Spleen (tissue), 11 donors: ENCODE measurements at regions not wholly inside any gene's neighbourhood (a gene's known extent, or its start where the extent isn't known, plus 50 kb on each side); places are given as distances from the start of the nearest gene placed in this dataset.

ENCODE experiments used
- DNase-seq: peaks from one replicate; pipeline ENCODE4 v3.0.0-alpha.2; 2020
- H3K27ac ChIP-seq, 8 donors: fragments of 200-600 bp; sonication (generic) in 7 of 8; 1 replicate in 4 of 8; 2 replicates in 4 of 8; pipeline versions ENCODE4 v1.5.0 to v1.8.0; 2016 to 2021; ENCODE audit warnings: inconsistent platforms in 4 of 8, mild to moderate bottlenecking in 4 of 8, moderate library complexity in 1 of 8
- H3K27me3 ChIP-seq, 7 donors: fragments of 200-600 bp; sonication (generic) in 6 of 7; replicated peaks in 1 of 7; 1 replicate in 4 of 7; 2 replicates in 3 of 7; pipeline versions ENCODE4 v1.5.0 to v1.8.0; 2016 to 2021; ENCODE audit warnings: inconsistent platforms in 3 of 7, mild to moderate bottlenecking in 1 of 7
- H3K36me3 ChIP-seq, 6 donors: fragments of 200-600 bp; sonication (generic) in 5 of 6; 1 replicate in 4 of 6; 2 replicates in 2 of 6; pipeline versions ENCODE4 v1.5.0 to v1.8.0; 2016 to 2021; ENCODE audit warnings: inconsistent platforms in 2 of 6
- H3K4me1 ChIP-seq, 6 donors: fragments of 200-600 bp; sonication (generic) in 5 of 6; 1 replicate in 3 of 6; 2 replicates in 3 of 6; pipeline versions ENCODE4 v1.5.0 to v1.8.0; 2016 to 2021; ENCODE audit warnings: inconsistent platforms in 3 of 6
- H3K4me3 ChIP-seq, 8 donors: fragments of 200-600 bp; sonication (generic) in 7 of 8; 1 replicate in 4 of 8; 2 replicates in 4 of 8; pipeline versions ENCODE4 v1.5.0 to v1.8.0; 2016 to 2021; ENCODE audit warnings: inconsistent platforms in 4 of 8, mild to moderate bottlenecking in 4 of 8, moderate library complexity in 2 of 8
- H3K9me3 ChIP-seq, 8 donors: fragments of 200-600 bp; sonication (generic) in 7 of 8; 1 replicate in 4 of 8; 2 replicates in 4 of 8; pipeline versions ENCODE4 v1.5.0 to v1.8.0; 2016 to 2021; ENCODE audit warnings: inconsistent platforms in 4 of 8
- POLR2A ChIP-seq, 3 donors: fragments of 450-650 bp; IDR thresholded peaks; one replicate each; pipeline ENCODE4 v1.5.1; 2017; ENCODE audit warnings: antibody characterized with exemption in 3 of 3, mild to moderate bottlenecking in 1 of 3
- POLR2AphosphoS5 ChIP-seq, 3 donors: sonication (generic); formaldehyde crosslinking; IDR thresholded peaks; one replicate each; pipeline ENCODE4 v1.5.1; 2017; ENCODE audit warnings: antibody characterized with exemption in 3 of 3
- WGBS, 5 donors: extraction: QIAGEN DNeasy Blood & Tissue Kit in 3 of 5; methylation state at CpG; one replicate each; pipeline versions ENCODE4 v1.1.5 to v1.1.7; 2013 to 2018; 5-methylcytosine and 5-hydroxymethylcytosine counted together
- intact Hi-C: fragments of 100-400 bp; cut with DNase I; formaldehyde crosslinking; loops from one replicate; pipeline ENCODE4 v1.15.0; 2023; ENCODE audit warnings: low total_unique reads
- TF ChIP-seq, protein P1 (sequence below), 11 experiments: fragments of 200-600 bp in 7 of 11; fragments of 450-650 bp in 4 of 11; sonication (generic) in 4 of 11; IDR thresholded peaks in 8 of 11; conservative IDR thresholded peaks in 3 of 11; 1 replicate in 7 of 11; 2 replicates in 4 of 11; pipeline versions ENCODE4 v1.4.0 to v1.8.0; 2016 to 2021; ENCODE audit warnings: antibody characterized with exemption in 11 of 11, inconsistent platforms in 4 of 11, mild to moderate bottlenecking in 1 of 11
- donor health status: healthy with polysubstance abuse.
- donor health status: DM: no; HTN: no; CAD: no; lungs with moderate emphysema.
- donor health status: DM: no; HTN: no; CAD: no.
- donor health status: Bipolar disorder and iron deficiency.
- donor health status: healthy.
- donor health status: DM: no; HTN: no; CAD: no.
- donor health status: DM: yes; HTN: yes; CAD: no.

DNA sequence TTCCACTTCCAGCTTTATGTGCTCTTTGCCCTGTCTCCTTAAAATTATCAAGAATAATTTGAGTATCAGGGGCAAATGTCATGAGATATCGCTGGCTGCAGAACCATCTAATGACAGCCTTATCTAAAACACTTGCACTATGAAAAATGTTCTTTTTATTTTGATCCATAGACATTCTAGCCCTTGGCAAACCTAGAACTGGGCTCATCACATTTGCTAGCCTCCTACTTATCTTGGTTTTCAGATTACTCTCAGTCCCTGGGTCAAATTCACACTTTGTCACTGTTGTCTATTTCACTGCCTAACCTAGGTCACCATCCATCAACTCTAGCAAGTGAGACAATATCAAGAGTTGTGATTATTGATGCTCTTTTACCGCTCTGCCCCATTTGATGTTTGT, 59.9 kb upstream of the IPO9 start:
- WGBS, 5 donors: 77 to 83% (median 81%) methylated on average over 2 of the region's 2 CpGs
- Histone ChIP-seq H3K9me3 (peaks cover 0 to 29% (median 19%) of the 10 kb centered on the region in 8 donors), H3K27ac (no peak overlapping the region), H3K27me3 (no peaks in the 10 kb centered on the region), H3K4me3 (no peak overlapping the region), H3K4me1 (peaks cover 0 to 4% (median 0%) of the 10 kb centered on the region in 6 donors), H3K36me3 (no peaks in the 10 kb centered on the region)
- TF ChIP-seq POLR2A (IDR thresholded peaks at IDR 0.05): no peak
- no peak for TF ChIP-seq POLR2AphosphoS5 (IDR thresholded peaks at IDR 0.05)
- TF ChIP-seq, protein P1, sequence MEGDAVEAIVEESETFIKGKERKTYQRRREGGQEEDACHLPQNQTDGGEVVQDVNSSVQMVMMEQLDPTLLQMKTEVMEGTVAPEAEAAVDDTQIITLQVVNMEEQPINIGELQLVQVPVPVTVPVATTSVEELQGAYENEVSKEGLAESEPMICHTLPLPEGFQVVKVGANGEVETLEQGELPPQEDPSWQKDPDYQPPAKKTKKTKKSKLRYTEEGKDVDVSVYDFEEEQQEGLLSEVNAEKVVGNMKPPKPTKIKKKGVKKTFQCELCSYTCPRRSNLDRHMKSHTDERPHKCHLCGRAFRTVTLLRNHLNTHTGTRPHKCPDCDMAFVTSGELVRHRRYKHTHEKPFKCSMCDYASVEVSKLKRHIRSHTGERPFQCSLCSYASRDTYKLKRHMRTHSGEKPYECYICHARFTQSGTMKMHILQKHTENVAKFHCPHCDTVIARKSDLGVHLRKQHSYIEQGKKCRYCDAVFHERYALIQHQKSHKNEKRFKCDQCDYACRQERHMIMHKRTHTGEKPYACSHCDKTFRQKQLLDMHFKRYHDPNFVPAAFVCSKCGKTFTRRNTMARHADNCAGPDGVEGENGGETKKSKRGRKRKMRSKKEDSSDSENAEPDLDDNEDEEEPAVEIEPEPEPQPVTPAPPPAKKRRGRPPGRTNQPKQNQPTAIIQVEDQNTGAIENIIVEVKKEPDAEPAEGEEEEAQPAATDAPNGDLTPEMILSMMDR (IDR thresholded peaks at IDR 0.05 in 8 of 11, conservative IDR thresholded peaks at IDR 0.05 in 3 of 11): no peak
- DNase-seq: no peak
- intact Hi-C loops: no loop called here

DNA sequence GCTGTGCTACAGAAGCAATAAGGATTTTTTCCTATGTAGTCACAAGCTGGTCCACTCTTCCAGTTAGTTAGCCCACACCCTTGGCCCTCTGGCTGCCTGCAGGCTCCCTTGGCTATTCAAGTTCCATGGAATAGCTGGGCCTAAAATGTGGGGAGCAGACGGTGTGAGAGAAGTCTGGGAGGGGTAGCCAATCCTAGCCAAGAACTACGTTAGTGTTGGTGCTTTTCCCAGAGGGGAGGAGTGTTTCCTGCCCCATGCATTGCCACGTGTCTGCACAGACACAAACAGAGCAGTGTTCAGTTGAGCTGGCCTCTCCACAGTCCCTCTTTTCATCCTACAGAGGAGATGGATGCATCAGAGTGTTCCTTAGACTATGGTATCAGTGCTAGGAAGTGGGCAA, 59.0 kb upstream of the IPO9 start:
- H3K4me3 ChIP-seq: no peak overlapping the region
- intact Hi-C loops: no loop called here
- H3K9me3 ChIP-seq: peaks cover 0 to 29% (median 19%) of the 10 kb centered on the region in 8 donors
- no peak for DNase-seq
- TF ChIP-seq POLR2A (IDR thresholded peaks at IDR 0.05) (no peak), POLR2AphosphoS5 (IDR thresholded peaks at IDR 0.05) (no peak)
- TF ChIP-seq, protein P1 (IDR thresholded peaks at IDR 0.05 in 8 of 11, conservative IDR thresholded peaks at IDR 0.05 in 3 of 11): no peak
- H3K27me3 ChIP-seq: no peaks in the 10 kb centered on the region
- H3K36me3 ChIP-seq: no peaks in the 10 kb centered on the region
- no peak overlapping the region for H3K27ac ChIP-seq
- peaks cover 0 to 4% (median 0%) of the 10 kb centered on the region in 6 donors for H3K4me1 ChIP-seq
- WGBS, 5 donors: 48 to 65% (median 63%) methylated on average over 3 of the region's 3 CpGs

DNA sequence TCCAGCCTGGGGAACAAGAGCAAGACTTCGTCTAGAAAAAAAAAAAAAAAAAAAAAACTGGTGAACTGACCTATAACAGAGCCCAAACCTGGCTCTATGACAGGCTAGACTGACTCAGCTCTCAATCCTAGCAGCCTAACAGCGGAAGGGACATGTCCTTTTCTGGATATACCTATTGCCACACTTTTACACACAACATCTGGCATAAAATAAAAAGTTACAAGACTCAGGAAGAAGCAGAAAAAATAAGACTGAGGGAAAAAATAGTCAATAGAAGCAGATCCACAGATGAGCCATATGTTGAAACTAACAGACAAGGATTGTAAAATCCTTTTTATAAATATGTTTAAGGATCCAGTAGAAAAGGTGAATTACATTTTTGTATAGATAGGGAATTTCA, 57.5 kb upstream of the IPO9 start:
- Histone ChIP-seq H3K36me3 (no peaks in the 10 kb centered on the region), H3K9me3 (peaks cover 0 to 29% (median 19%) of the 10 kb centered on the region in 8 donors), H3K4me1 (no peaks in the 10 kb centered on the region), H3K27ac (no peak overlapping the region), H3K4me3 (no peak overlapping the region), H3K27me3 (no peaks in the 10 kb centered on the region)
- WGBS, 5 donors: 78 to 98% (median 92%) methylated on average over 2 of the region's 2 CpGs
- no peak for DNase-seq
- intact Hi-C loops: no loop called here
- TF ChIP-seq POLR2AphosphoS5 (IDR thresholded peaks at IDR 0.05) (no peak), POLR2A (IDR thresholded peaks at IDR 0.05) (no peak)
- TF ChIP-seq, protein P1 (IDR thresholded peaks at IDR 0.05 in 8 of 11, conservative IDR thresholded peaks at IDR 0.05 in 3 of 11): no peak

DNA sequence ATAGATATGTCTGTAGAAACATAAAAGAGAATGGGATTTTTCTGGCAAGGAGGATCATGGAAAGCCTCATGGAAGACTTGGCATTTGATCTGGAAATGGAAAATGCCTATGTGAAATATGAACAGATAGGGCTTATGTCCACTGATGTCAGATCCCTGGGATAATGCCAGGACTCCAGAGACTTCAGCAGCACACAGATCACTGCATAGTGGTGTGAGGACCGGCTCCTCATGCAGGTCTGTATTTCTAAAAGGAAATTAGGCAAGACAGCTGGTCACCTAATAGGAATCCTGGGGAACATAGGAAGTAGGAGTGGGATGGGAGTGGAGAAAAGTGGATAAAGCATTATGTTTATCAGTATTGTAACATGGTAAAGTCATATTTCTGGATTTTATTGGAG, 56.8 kb upstream of the IPO9 start:
- H3K27ac ChIP-seq: no peak overlapping the region
- H3K4me3 ChIP-seq: no peak overlapping the region
- intact Hi-C loops: no loop called here
- H3K4me1 ChIP-seq: no peaks in the 10 kb centered on the region
- H3K9me3 ChIP-seq: peaks cover 0 to 29% (median 19%) of the 10 kb centered on the region in 8 donors
- no peaks in the 10 kb centered on the region for H3K36me3 ChIP-seq
- no peaks in the 10 kb centered on the region for H3K27me3 ChIP-seq
- no peak for DNase-seq
- 95 to 100% (median 96%) methylated on average over 1 of the region's 1 CpG for WGBS, 5 donors
- TF ChIP-seq, protein P1 (IDR thresholded peaks at IDR 0.05 in 8 of 11, conservative IDR thresholded peaks at IDR 0.05 in 3 of 11): no peak
- TF ChIP-seq POLR2AphosphoS5 (IDR thresholded peaks at IDR 0.05) (no peak), POLR2A (IDR thresholded peaks at IDR 0.05) (no peak)
